ENCODE measurements at regions not wholly inside any gene's neighbourhood (a gene's known extent, or its start where the extent isn't known, plus 50 kb on each side); places are given as distances from the start of the nearest gene placed in this dataset.

- Histone ChIP-seq H2BK12ac (ENCODE audit: insufficient read length, low read depth, low read length) (no peak overlapping the region), H2BK15ac (ENCODE audit: low read depth, low read length) (no peak overlapping the region), H3K23me2 (ENCODE audit: insufficient read length, low read depth, low read length, poor library complexity, severe bottlenecking) (no peaks in the 10 kb centered on the region), H3K4me1 (ENCODE audit: insufficient read depth, low read length) (no peaks in the 10 kb centered on the region), H2AFZ (ENCODE audit: low read length) (no peak overlapping the region), H3K4me2 (ENCODE audit: insufficient read depth, insufficient read length, low read length) (no peak overlapping the region), H3K27ac (ENCODE audit: insufficient read length, low read depth, low read length) (no peak overlapping the region), H2BK120ac (ENCODE audit: low read depth, low read length, poor library complexity, severe bottlenecking) (no peak overlapping the region), H3K79me2 (ENCODE audit: insufficient read depth, low read length) (no peaks in the 10 kb centered on the region), H3K9me3 (ENCODE audit: control insufficient read depth, low read depth, low read length) (no peaks in the 10 kb centered on the region), H3K79me1 (ENCODE audit: insufficient read depth, low read depth, low read length, poor library complexity, severe bottlenecking) (no peaks in the 10 kb centered on the region), H3K56ac (ENCODE audit: insufficient read length, low read depth, low read length) (no peak overlapping the region), H2AK5ac (ENCODE audit: insufficient read length, low read length) (no peak overlapping the region), H3K27me3 (ENCODE audit: insufficient read depth, low read length) (no peaks in the 10 kb centered on the region), H4K20me1 (ENCODE audit: control insufficient read depth, insufficient read depth, insufficient read length) (no peaks in the 10 kb centered on the region), H3K23ac (ENCODE audit: insufficient read length, low read depth, low read length) (no peak overlapping the region), H3T11ph (ENCODE audit: low read length) (no peak overlapping the region), H2BK5ac (ENCODE audit: insufficient read length, low read length) (no peak overlapping the region), H4K8ac (replicated peaks; ENCODE audit: insufficient read length, low read depth, low read length) (no peak overlapping the region), H4K5ac (ENCODE audit: insufficient read length, low read depth, low read length) (no peak overlapping the region), H2BK20ac (ENCODE audit: low read depth, low read length, poor library complexity, severe bottlenecking) (no peak overlapping the region), H3K18ac (ENCODE audit: insufficient read length, low read depth, low read length) (no peak overlapping the region), H3K14ac (ENCODE audit: insufficient read depth, low read length) (no peak overlapping the region), H3K4ac (ENCODE audit: low read depth, low read length) (no peak overlapping the region), H3K9ac (ENCODE audit: extremely low read depth, insufficient read length, low read length) (no peak overlapping the region), H4K91ac (ENCODE audit: insufficient read length, low read depth, low read length) (no peak overlapping the region)
- Mint-ChIP-seq H3K4me3 (no peak overlapping the region), H3K27me3 (ENCODE audit: low read depth) (no peaks in the 10 kb centered on the region; the same call in 1 of the 2 replicates), H3K36me3 (ENCODE audit: insufficient read depth in 1 of 3, low read depth in 3 of 3) (peaks cover 0 to 11% (median 4%) of the 10 kb centered on the region in 3 experiments; a peak in 3 of 7 replicates), H3K9me3 (peaks cover 11 to 17% of the 10 kb centered on the region in 2 experiments; a peak in 4 of 5 replicates), H3K27ac (no peak overlapping the region), H3K4me1 (peaks cover 3 to 4% of the 10 kb centered on the region in 2 experiments; a peak in 1 of 4 replicates)
- no peak for DNase-seq
- TF ChIP-seq, protein P1, sequence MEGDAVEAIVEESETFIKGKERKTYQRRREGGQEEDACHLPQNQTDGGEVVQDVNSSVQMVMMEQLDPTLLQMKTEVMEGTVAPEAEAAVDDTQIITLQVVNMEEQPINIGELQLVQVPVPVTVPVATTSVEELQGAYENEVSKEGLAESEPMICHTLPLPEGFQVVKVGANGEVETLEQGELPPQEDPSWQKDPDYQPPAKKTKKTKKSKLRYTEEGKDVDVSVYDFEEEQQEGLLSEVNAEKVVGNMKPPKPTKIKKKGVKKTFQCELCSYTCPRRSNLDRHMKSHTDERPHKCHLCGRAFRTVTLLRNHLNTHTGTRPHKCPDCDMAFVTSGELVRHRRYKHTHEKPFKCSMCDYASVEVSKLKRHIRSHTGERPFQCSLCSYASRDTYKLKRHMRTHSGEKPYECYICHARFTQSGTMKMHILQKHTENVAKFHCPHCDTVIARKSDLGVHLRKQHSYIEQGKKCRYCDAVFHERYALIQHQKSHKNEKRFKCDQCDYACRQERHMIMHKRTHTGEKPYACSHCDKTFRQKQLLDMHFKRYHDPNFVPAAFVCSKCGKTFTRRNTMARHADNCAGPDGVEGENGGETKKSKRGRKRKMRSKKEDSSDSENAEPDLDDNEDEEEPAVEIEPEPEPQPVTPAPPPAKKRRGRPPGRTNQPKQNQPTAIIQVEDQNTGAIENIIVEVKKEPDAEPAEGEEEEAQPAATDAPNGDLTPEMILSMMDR (conservative IDR thresholded peaks at IDR 0.05): no peak
- no CpG with 5 or more reads among the region's 12 CpGs for WGBS (ENCODE audit: extremely low coverage, insufficient read length, low lambda C conversion rate)
Measured at GRCh38 chr3:164818318-164818717, 260.0 kb downstream of the SI start.
